SK-N-DZ (cell line): ENCODE measurements at regions not wholly inside any gene's neighbourhood (a gene's known extent, or its start where the extent isn't known, plus 50 kb on each side); places are given as distances from the start of the nearest gene placed in this dataset.
"Not testable (repeated sequence)": the region's sequence is repeated elsewhere in the genome, so short reads cannot be mapped to it uniquely, and the experiment has no call there.

Experiments
- DNase-seq: peaks from one replicate; pipeline ENCODE4 v3.0.0-alpha.2; 2015; ENCODE audit warnings: low spot score

DNA sequence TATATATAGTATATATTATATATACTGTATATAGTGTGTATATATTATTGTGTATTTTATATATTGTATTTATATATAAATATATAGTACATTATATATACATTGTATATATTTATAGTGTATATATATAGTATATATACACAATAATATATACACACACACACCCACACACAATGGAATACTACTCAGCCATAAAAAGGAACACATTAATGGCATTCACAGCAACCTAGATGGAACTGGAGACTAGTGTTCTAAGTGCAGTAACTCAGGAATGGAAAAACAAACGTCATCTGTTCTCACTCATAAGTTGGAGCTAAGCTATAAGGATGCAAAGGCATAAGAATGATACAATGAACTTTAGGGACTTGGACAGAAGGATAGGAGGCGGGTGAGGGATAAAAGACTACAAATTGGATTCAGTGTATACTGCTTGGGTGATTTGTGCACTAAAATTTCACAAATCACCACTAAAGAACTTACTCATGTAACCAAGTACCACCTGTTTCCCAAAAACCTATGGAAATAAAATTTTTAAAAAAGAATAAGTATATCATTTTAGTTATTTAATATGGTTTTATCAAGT is 201.9 kb upstream of the CDH11 start:
- peak; percentile 25 for DNase-seq

DNA sequence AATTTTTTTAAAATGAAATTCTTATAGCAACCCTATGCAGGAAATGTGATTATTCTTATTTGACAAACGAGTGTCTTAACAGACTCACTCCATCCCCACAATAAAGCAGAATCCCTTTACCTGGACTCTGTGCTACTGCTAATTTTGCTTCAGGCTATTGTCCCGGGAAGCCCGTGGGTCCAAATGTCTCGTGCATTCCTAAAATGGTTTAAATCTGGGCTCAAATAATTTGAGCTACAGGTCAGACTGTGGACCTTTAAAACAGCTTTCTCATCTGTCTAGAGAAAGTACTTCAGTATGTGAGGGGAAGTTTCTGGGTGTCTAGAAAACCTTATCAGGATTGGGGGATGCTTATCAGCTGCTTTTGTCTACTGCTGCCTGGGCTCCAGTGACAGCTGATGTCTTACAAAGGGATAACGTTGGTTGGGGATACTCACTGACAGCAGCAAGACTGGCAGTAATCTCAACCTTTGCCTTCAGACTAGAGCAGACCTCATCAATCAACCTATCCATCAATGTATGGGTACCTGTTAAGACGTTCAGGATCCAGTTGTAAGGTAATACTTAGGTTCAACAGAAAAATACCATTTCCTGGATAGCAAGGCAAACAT is 197.9 kb upstream of the CDH11 start:
- DNase-seq = peak; percentile 59

DNA sequence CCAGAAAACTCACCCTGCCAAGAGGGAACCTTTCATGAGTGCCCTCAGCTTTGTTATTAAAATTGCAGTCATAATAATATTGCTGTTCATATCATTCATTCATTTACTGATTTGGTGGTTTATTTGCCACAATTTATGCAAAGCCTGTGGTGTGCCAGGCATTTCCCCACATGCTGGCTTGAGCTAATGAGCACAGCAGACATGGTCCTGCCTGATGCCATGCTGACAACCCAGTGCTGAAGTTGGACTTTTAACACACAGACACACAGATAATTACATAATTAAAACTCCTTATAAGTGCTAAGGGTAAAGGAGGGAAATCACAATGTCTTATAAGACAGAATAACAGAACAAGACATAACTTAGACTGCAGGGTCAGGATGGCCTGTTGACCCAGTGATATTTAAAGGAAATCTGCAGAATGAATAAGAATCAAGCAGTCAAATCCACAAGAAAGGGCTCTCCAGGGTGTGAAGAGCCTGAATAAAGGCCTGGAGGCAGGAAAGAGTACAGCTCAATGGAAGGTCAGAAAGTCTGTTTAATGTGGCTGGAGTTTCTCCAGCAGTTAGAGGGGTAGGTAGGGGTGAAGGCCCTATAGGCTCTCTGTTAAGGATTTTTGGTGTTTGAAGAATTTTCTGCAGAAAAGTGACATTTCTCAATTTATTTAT is 196.9 kb upstream of the CDH11 start:
- peak; percentile 34 for DNase-seq

DNA sequence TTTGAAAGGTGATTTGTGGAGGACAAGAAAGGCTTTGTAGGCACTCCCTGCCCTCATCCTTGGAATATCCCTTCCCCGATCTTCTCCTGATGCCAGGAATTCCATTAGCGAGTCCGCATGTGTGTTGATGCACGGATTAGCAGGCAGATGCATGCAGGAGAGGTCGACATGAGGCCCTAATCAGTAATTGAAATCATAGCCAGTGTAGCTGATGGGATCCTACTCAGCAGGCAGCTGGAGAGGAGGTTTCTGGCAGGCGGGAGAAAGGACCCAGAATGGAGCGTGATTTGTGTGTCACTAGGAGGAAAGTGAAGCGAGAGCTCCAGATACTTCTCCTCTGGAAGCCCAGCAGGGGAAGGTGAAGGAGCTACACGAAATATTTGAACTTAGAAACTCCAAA is 196.3 kb upstream of the CDH11 start:
- DNase-seq = peak; percentile 95

DNA sequence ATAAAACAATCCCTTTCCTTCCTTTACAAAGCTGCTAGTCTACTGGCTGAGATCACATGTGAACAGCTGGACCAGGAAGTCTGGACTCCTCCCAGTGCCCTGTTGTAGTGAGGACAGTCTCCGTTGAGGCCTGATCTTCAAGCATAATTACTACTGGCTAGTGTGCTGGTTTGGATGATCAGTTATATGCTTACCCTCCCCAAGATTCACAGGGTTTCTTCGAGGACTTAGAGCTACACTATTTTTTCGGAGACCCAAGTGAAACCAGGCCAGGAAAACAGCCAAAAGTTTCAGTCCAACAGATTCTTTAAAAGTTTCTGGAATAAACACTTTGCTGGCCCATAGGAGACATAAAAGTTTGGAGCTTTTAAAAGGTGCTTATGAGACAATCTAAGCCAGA is 194.9 kb upstream of the CDH11 start:
- DNase-seq = no peak

DNA sequence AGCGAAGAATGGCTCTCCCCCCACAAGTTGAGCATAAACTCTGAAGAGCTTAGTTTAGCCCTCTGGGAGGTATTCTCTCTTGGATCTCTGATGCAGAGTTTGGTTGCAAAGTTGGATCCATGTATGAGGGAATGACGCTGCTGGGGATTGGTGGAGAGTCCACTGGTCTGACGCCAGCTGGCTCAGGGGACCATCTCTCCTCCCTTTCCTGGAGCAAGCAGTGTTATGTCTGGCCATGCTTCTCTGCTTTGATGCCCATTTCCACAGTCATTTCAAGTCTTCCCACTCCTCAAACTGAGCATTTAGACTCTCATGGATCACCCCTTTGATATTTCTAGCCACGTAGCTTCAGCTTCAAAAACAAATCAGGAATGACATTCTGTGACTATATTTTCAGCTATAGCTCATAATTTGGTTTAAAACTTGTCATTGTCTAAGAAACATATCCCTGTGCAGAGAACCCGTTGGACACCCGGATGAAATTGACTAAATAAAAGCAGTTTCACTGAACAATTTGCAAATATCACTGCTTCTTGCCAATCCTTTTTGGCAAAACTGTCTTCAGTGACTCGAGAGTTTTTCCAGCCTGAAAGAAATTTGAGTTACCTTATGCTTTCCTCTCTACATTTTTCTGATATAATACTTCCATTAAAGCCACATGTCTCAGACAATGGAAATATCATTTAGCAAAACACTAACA is 193.4 kb upstream of the CDH11 start:
- DNase-seq = no peak

DNA sequence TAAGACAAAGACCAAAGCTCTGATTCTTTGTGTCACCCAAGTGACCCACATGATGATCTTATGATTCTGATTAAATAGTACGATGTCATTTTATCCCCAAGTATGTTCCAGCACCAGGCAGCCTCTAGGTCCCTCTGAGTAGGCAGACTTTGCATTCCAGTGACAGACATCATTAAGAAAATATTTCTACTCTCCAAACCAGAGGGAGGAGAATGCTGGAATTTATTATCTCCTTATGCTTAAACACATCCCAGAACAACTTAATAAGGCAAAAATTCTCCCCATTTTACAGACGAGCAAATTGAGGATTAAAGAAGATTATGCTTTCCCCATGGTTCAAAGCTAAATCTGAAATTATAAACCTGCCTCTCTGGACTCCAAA is 192.8 kb upstream of the CDH11 start:
- DNase-seq = no peak

DNA sequence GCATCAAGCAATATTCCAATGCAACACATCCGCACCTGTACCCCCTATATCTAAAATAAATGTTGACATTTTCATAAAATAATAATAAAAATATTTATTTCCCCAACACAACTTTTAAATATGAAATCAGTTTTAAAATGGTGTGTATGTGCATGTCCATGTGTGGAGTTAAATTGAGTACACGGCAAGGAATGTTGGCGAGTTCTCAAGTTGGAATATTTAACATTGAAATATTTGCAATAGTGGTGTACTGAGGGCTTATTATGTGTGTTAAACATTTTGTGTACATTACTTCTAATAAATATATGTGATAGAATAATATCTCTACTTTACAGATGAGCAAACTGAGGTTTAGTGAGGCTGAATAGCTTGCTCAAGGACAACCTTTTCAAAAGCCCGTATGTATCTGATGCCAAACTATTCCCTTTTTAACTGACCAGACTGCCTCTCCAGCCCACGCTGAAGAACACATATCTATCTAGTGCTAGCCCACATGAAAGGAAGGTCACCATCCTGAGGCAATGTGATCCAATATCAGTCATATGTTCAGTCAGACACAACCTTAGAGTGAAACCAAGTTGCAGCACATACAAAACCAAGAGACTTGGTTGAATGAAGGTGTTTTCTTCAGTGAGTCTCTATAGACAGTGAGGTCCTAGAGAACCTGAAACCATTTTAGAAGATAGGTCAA is 192.2 kb upstream of the CDH11 start:
- DNase-seq = no peak

DNA sequence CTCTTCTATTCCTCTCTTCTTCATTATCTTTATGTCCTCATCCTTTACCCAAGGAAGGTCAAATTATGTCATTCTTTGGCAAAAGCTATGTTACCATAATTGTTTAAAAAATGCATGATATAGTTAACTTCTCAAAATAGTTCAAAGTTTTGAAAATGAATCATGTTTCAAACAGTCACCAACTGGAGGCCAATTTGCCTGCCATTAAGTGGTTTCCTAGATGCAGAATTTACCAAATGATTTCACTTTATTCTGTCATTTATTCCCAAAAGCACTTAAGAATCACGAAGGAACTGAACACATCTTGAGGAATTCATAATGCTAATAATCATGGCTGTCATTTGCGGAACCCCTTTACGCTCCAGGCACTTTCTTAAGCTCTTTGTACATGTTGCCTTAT is 190.9 kb upstream of the CDH11 start:
- no peak for DNase-seq

DNA sequence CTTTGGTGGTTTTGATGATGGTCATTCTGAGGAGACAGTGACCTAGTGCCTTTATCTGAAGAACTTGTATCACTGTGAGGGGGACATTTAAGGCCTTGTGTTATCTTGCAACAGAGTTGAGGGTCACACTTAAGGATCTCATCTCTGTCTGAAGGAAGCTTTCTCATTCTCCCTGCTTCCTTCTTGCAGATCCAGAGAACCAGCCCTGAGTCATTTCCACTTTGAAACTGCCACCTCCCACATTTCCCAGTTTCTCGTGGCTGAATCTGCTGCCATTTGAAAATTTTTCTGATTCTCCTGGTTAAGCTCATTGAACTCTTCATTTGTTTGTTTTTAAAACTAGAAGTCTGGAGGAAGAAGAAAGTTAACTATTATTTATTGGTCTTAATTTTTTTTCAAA is 190.2 kb upstream of the CDH11 start:
- DNase-seq = no peak

DNA sequence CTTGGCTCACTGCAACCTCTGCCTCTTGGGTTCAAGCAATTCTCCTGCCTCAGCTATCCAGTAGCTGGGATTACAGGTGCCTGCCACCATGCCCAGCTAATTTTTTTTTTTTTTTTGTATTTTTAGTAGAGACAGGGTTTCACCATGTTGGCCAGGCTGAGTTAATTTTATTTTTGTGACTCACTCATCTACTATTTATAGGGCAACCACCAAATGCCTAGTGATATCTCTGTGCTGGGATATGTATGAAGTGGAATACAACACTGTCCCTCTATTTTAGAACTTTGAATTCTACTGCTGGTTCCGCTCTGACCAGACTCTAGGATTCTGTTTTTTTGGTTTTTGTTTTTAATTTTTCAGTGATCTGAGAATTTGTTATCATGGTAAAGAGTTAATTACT is 188.6 kb upstream of the CDH11 start:
- DNase-seq = not testable (repeated sequence)

DNA sequence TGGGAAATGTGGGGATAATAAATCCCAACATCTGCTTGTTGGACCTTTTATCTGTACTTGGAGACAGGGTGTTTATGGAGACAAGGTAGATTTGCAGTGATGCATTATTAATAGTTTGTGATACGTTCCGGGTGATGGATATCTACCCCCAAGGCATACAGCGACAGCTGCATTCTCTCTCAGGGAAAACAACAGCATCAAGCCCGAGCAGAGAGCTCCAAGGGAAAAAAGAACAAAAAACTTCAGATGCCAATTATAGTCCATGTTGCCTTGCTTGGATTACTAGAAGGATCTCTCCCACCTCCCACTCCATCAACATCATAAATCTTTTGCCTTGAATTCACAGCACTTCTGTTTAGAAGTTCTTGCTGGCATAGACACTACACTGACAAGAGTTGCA is 187.5 kb upstream of the CDH11 start:
- no peak for DNase-seq

DNA sequence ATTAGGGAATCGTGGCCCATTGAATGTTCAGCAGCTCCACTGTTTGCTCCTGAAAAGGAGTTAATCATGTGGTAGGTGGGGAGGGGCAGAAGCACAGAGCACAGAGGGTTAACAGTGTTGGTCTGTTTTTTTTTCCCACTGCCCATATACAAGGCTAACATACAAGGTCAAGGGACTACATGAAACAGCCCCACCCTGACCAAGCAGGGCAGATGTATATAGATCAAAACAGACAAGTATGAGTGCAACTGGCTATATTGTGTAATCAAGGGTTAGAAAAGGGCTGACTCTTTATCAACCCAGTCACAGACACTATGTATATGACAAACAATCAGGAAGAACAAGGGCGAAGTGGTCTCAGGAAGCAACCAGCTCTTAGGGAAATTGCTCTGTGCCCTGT is 186.6 kb upstream of the CDH11 start:
- no peak for DNase-seq

DNA sequence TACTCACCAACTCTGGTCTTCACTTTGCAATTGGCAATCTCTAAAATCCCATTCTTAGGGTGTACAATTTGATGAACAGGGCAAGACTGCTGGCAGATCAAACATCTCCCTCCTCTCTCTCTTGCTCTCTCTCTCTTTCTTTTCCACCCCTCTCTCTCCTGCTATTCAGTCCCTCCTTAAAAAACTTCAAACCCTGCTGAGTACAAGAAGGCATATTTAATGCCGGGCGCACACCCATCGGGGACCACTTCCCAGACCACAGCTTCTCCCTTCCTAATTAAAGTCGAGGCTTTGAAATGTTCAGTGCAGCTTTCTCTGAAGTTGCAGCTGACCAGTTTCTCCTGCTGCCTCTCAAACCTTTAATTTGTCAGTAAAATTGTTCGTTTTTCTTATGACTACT is 185.4 kb upstream of the CDH11 start:
- DNase-seq = no peak

DNA sequence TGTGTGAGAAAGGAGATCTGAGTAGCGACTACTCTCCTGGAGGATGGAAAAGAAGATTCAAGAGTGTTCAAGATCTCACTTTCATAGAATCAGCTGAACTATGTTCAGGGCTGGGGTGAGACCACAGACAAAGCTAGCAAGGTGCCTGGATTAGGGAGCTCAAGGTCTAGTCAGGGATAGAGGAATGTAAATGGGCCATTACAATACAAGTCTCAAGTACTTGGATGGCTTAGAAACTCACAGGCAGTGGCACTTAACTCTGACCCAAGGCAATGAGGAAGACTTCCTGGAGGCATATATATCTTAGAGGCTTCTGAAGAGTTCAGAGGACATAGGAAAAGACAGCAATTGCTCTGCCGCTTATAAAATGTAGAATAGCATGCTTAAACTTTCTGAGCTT is 184.9 kb upstream of the CDH11 start:
- no peak for DNase-seq

DNA sequence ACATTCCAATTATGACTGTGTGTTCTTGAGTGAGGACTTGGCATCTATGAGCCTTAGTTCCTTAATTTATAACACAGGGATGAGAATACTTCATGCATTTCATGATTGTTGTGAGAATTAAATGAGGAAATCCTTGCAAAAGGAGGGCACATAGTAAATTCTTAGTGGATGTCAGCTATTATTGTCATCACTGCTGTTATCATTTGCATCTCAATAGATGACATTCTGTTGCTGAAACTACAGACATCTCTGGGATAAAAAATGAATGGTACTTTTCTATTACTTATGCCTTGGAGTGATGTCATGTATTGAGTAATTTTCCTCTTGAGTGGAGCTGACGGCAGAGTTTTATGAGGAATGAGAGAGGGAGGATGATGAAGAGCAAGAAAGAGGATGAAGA is 184.4 kb upstream of the CDH11 start:
- DNase-seq = no peak

DNA sequence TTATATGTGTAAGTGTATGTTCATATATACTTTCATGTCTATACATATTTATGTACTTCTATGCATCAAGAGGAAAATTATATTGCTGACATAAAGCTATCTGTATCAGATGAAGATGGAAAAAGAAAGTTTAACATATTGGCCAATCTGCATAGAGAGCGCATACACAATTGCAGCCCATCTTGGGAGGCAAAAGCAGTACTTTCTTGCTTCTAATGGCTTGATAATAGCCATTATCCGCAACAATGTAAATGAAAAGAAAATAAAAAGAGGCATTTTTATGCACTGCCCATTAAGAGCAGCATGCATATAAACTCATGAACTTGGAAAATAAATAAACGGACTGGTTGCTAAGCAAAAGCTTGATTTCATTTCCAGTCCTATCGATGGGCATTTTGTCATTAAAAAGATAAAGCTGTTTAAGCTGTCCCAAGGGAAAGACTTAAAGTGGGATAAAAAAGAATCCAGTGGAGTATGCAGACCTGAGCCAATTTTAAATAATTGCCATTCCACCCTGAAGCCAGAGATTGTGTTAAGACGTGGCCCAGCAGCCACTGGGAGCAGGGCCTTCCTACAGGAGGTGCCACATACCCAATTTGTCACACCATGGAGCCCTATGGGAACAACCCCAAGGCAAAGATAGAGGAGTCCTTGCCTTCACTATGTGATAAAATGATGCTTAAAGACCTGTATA is 183.6 kb upstream of the CDH11 start:
- no peak for DNase-seq

DNA sequence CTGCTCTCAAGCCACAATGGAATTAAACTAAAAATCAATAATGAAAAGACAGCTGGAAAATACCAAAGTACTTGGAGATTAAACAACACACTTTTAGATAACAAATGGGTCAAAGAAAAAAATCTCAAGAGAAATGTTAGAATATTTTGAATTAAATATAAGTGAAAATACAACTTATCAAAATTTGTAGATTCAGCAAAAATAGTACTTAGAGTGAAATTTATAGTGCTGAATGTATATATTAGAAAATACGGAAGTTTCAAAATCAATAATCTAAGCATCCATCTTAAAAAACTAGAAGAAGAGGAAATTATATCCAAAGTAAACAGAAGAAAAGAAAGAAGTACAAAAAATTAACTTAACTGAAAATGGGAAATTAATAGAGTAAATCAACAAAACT is 179.2 kb upstream of the CDH11 start:
- DNase-seq = no peak

DNA sequence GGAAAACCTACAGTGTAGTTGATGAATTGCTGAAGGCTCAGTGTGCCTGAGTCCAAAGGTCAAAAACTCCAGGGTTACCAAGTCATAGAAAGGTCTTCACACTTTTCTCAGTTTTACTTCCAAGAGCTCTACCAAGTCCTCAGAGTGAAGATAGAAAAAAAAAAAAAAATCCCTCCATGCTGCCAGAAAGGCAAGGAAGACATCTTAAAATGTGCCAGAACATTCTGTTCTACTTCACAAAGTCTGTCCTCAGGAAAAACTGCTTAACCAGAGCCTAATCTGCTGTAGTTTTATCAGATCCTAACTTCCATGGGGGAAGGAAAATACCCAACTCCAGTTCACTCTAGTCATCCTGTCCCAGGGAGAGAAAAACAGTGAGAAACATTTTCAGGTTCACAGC is 175.6 kb upstream of the CDH11 start:
- no peak for DNase-seq

DNA sequence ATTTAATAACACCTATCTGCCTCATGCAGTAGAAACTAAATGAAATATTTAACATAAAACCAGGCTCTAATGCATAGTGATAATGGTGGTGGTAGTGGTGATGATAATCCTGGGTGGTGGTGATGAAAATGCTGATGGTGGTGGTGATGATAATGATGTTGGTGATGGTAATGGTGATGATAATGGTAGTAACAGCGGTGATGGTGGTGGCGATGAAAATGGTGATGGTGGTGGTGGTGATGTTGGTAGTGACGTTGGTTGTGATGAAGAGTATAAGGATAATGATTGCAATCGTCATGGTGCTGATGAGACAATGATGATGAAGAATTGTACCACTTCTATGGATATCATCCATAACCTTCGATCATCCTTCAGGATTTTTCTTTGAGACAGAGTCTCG is 173.7 kb upstream of the CDH11 start:
- DNase-seq = no peak

DNA sequence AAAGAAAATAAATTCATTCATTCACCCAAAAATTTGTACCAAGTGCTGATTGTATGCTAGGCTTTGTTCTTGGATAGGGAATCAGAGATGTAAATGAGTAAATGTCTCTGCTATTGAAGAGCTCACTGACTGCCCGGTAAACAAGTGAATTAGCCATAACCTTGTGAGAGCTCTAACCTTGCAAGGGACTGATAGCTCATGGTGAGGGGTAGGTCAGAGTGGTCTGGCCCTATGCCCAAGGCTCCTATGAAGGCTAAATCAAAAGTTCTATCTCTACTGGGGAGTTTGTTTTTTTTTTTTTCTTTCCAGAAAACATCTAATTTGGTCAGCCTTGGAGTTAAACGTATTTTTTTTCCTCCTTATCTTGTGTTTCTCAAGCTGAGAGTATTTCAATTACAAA is 172.8 kb upstream of the CDH11 start:
- no peak for DNase-seq

DNA sequence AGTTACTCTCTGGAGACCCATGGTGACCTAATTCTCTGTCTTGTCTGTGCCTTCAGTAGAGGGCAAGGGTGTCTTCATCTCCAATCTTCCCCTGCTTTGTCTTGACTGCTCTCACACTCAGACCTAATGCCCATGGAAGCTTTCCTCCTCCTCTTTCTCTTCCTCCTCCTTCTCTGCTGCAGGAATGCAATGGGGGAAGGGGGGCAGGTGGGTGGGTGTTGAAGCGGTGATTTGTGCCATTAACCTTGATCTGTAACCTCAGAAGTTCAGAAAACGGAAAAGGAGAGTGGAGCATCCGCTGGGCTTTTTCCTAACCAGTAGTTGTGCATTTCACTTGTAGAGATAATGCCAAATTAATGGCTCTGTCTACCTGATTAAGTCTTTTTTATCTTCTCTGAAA is 172.3 kb upstream of the CDH11 start:
- DNase-seq = no peak
